ENCODE measurements at regions not wholly inside any gene's neighbourhood (a gene's known extent, or its start where the extent isn't known, plus 50 kb on each side); places are given as distances from the start of the nearest gene placed in this dataset.

DNA sequence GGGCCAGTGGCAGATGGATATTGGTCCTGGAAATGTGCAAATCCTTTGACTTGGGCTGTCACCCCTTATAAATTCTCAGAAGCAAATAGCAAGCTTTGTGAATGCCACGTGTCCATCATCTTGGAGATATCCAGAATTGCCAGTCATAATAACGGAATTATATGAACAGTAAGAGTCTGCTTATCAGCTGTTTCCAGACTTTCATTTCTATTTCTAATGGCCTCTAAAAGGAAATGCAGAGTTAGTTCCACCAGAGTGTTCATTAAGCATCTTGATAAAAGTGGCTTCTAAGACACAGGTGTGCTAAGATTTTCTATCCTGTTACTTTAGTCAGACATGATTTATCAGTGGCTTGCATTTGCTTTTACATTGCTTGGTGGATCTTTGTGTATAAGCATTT is 87.4 kb downstream of the RAMP3 start:
- DNase-seq, result no peak
- no peak overlapping the region for H3K14ac ChIP-seq (replicated peaks; ENCODE audit: low read depth, low read length)
- H2AFZ ChIP-seq (replicated peaks; ENCODE audit: low read length, poor library complexity), result no peak overlapping the region
- no peak overlapping the region for H3K23ac ChIP-seq (ENCODE audit: low read depth, low read length)
- WGBS, 2 experiments (ENCODE audit: extremely low coverage in 2 of 2, insufficient read length in 1 of 2), result no CpG with 5 or more reads among the region's 2 CpGs
- no peak overlapping the region for H4K8ac ChIP-seq (ENCODE audit: low read depth in 2 of 2, low read length in 2 of 2)
- dilution Hi-C loops (cut with HindIII; ENCODE audit: low sequenced_read_pairs, unreplicated experiment), result no loop called here
- no peaks in the 10 kb centered on the region for H4K20me1 ChIP-seq (ENCODE audit: insufficient read depth, low read length)
- no peak overlapping the region for H2AK9ac ChIP-seq (replicated peaks; ENCODE audit: low read depth, low read length, poor library complexity)
- H2BK15ac ChIP-seq (ENCODE audit: low read depth, low read length), result no peak overlapping the region
- H3K27me3 ChIP-seq (ENCODE audit: control insufficient read depth, insufficient read depth, low read length), result peaks cover 15% of the 10 kb centered on the region
- H3K18ac ChIP-seq (ENCODE audit: low read depth, low read length), result no peak overlapping the region
- no peak overlapping the region for H2BK5ac ChIP-seq (ENCODE audit: low read depth, low read length, poor library complexity, severe bottlenecking)
- H2AK5ac ChIP-seq (ENCODE audit: low read depth, low read length), result no peak overlapping the region
- H3K4me1 ChIP-seq (ENCODE audit: control insufficient read depth, insufficient read depth, low read length), result no peaks in the 10 kb centered on the region
- intact Hi-C loops (cut with micrococcal nuclease), result no loop called here
- no peaks in the 10 kb centered on the region for H3K36me3 ChIP-seq (ENCODE audit: control insufficient read depth, insufficient read depth, low read length)
- no peak for ATAC-seq (ENCODE audit: low read depth)
- no peaks in the 10 kb centered on the region for H3K9me1 ChIP-seq (ENCODE audit: insufficient read depth, low read length)
- H4K5ac ChIP-seq (ENCODE audit: low read depth, low read length), result no peak overlapping the region
- H3K4me3 ChIP-seq (ENCODE audit: insufficient read depth, low read depth, low read length), result no peak overlapping the region
- H2BK20ac ChIP-seq (ENCODE audit: low read depth, low read length), result no peak overlapping the region
- TF ChIP-seq BHLHE40 (IDR thresholded peaks at IDR 0.05; ENCODE audit: low read depth, low read length) (no peak), RAD21 (IDR thresholded peaks at IDR 0.05; ENCODE audit: low read length) (no peak), SMC3 (IDR thresholded peaks at IDR 0.05; ENCODE audit: low read depth, low read length) (no peak)
- POLR2A ChIA-PET (ENCODE audit: unreplicated experiment), result no interaction called here
- no peaks in the 10 kb centered on the region for H3K9me3 ChIP-seq (ENCODE audit: control insufficient read depth, insufficient read depth, low read length)
- no peak overlapping the region for H2BK120ac ChIP-seq (ENCODE audit: low read depth, low read length)
- no peak overlapping the region for H3K9ac ChIP-seq (ENCODE audit: low read depth, low read length)
- H3K4ac ChIP-seq (ENCODE audit: low read depth, low read length), result no peak overlapping the region
- no peak overlapping the region for H3K56ac ChIP-seq (ENCODE audit: extremely low read depth, insufficient read depth, low read length)
- no TSS peak for BruUV-seq (replicated peaks)
- no peak overlapping the region for H4K91ac ChIP-seq (ENCODE audit: insufficient read depth, low read depth, low read length)
- CTCF ChIA-PET, result no interaction called here
- no peak overlapping the region for H3K27ac ChIP-seq (ENCODE audit: insufficient read depth, low read length)
- H3K4me2 ChIP-seq (ENCODE audit: low read depth, low read length), result no peak overlapping the region
- H3K79me1 ChIP-seq (ENCODE audit: low read depth in 1 of 2, low read length in 2 of 2), result no peaks in the 10 kb centered on the region
- in situ Hi-C loops (cut with MboI; ENCODE audit: low sequenced_read_pairs), result no loop called here
